ENCODE measurements at regions not wholly inside any gene's neighbourhood (a gene's known extent, or its start where the extent isn't known, plus 50 kb on each side); places are given as distances from the start of the nearest gene placed in this dataset.

DNA sequence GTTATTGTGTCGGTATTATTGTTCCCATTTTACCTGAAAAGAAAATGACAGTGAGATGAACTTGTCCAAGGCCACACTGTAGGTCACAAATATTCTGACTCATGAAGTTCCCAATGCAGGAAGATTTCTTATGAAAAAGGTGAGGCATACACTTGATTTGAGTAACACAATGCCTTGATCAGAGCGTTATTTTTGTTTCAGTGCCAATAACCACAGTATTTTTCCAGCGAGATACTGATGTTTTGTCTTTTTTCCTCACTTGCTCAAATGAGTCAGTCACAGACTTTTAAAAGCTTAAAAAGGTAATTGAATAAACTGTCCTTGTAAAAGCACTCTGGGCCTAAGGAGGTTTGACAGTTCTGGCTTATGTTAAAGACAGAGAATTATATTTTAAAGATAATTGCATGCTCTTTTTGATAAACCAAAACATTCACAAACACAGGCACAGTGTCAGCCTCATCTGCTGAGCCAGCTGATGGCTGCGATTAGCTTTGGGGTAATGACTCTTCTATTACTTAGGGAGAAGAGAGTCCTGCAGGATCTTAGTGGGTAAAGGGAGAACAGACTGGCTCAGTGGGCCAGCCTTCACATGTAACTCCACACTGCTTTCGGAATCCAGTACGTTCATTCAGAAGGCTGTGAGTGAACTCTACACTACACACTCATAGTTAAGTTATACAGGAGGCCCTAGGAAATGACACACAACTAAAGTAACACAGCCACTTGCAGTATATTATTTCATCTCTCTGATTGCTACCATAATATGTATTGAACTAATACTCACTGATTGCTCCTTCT lies 165.5 kb upstream of the CD180 start:
- no peaks in the 10 kb centered on the region for H3K36me3 ChIP-seq (ENCODE audit: insufficient read depth, low read length)
- H3K27ac ChIP-seq (ENCODE audit: low read depth, low read length) = no peak overlapping the region

GRCh38 chr5:67360047-67360446 lies 163.4 kb upstream of the CD180 start:
- peaks cover 14% of the 10 kb centered on the region for H3K4me1 ChIP-seq (ENCODE audit: insufficient read depth, low read length)
- no peaks in the 10 kb centered on the region for H3K36me3 ChIP-seq (ENCODE audit: insufficient read depth, low read length)
- H3K9ac ChIP-seq (ENCODE audit: low read length) = no peak overlapping the region
- no peak overlapping the region for H3K4me3 ChIP-seq (ENCODE audit: low read depth in 1 of 2, low read length in 2 of 2)
- no peak overlapping the region for H3K27ac ChIP-seq (ENCODE audit: low read depth, low read length)
- H3K9me3 ChIP-seq (ENCODE audit: low read length) = no peaks in the 10 kb centered on the region
- no peaks in the 10 kb centered on the region for H3K27me3 ChIP-seq (ENCODE audit: control insufficient read depth in 1 of 2, insufficient read depth in 2 of 2, low read length in 2 of 2)

More for the DNA sequence above, 165.5 kb upstream of the CD180 start:
- Histone ChIP-seq H3K9me3 (ENCODE audit: low read length) (no peaks in the 10 kb centered on the region), H3K4me1 (ENCODE audit: insufficient read depth, low read length) (peaks cover 14% of the 10 kb centered on the region), H3K4me3 (ENCODE audit: low read depth in 1 of 2, low read length in 2 of 2) (no peak overlapping the region), H3K9ac (ENCODE audit: low read length) (no peak overlapping the region), H3K27me3 (ENCODE audit: control insufficient read depth in 1 of 2, insufficient read depth in 2 of 2, low read length in 2 of 2) (no peaks in the 10 kb centered on the region)

- H3K9me3 ChIP-seq (ENCODE audit: low read length) = no peaks in the 10 kb centered on the region
- no peaks in the 10 kb centered on the region for H3K27me3 ChIP-seq (ENCODE audit: control insufficient read depth in 1 of 2, insufficient read depth in 2 of 2, low read length in 2 of 2)
- no peaks in the 10 kb centered on the region for H3K36me3 ChIP-seq (ENCODE audit: insufficient read depth, low read length)
- no peak overlapping the region for H3K4me3 ChIP-seq (ENCODE audit: low read depth in 1 of 2, low read length in 2 of 2)
- H3K9ac ChIP-seq (ENCODE audit: low read length) = no peak overlapping the region
- H3K27ac ChIP-seq (ENCODE audit: low read depth, low read length) = no peak overlapping the region
- H3K4me1 ChIP-seq (ENCODE audit: insufficient read depth, low read length) = peaks cover 8% of the 10 kb centered on the region
Observed at GRCh38 chr5:67358186-67358585, 161.6 kb upstream of the CD180 start.

DNA sequence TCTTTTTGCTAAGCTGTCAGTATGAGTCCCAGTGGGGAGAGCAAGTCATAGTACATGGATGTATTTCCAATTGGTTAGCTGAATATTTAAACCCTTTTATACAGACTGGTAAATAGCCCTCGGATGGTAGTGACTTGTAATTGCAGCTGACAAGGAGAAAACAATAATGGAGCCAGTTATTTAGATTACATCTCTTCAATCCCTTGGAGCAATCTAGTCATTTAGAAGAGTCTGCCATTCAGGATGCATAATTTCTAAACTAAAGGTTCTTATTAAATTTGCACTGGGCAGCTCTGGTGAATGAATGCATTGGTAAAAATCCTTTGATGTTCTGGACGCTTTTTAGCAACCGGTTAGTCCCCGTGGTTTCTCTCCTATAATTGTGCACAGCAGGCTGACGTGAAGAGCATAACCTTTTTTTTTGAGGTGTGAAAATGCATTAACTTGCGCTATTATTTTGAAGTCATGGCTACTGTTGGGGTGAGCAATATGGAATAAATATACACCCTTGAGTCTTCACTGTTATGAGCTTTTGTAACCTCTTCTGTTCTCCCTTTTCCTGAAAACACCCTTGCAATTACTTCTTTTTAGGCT lies 158.6 kb upstream of the CD180 start:
- H3K27me3 ChIP-seq (ENCODE audit: control insufficient read depth in 1 of 2, insufficient read depth in 2 of 2, low read length in 2 of 2) = no peaks in the 10 kb centered on the region

GRCh38 chr5:67353500-67354450 lies 157.2 kb upstream of the CD180 start:
- H3K27me3 ChIP-seq (ENCODE audit: control insufficient read depth in 1 of 2, insufficient read depth in 2 of 2, low read length in 2 of 2) = no peaks in the 10 kb centered on the region
- no peaks in the 10 kb centered on the region for H3K9me3 ChIP-seq (ENCODE audit: low read length)
- no peak overlapping the region for H3K9ac ChIP-seq (ENCODE audit: low read length)
- peaks cover 4% of the 10 kb centered on the region for H3K4me1 ChIP-seq (ENCODE audit: insufficient read depth, low read length)
- no peaks in the 10 kb centered on the region for H3K36me3 ChIP-seq (ENCODE audit: insufficient read depth, low read length)
- no peak overlapping the region for H3K27ac ChIP-seq (ENCODE audit: low read depth, low read length)
- no peak overlapping the region for H3K4me3 ChIP-seq (ENCODE audit: low read depth in 1 of 2, low read length in 2 of 2)

More for the DNA sequence above, 158.6 kb upstream of the CD180 start:
- no peaks in the 10 kb centered on the region for H3K9me3 ChIP-seq (ENCODE audit: low read length)
- H3K9ac ChIP-seq (ENCODE audit: low read length) = no peak overlapping the region
- no peak overlapping the region for H3K27ac ChIP-seq (ENCODE audit: low read depth, low read length)
- H3K36me3 ChIP-seq (ENCODE audit: insufficient read depth, low read length) = no peaks in the 10 kb centered on the region
- peaks cover 4% of the 10 kb centered on the region for H3K4me1 ChIP-seq (ENCODE audit: insufficient read depth, low read length)
- no peak overlapping the region for H3K4me3 ChIP-seq (ENCODE audit: low read depth in 1 of 2, low read length in 2 of 2)

GRCh38 chr5:67350618-67351201 lies 154.1 kb upstream of the CD180 start:
- Histone ChIP-seq H3K4me1 (ENCODE audit: insufficient read depth, low read length) (peaks cover 4% of the 10 kb centered on the region), H3K36me3 (ENCODE audit: insufficient read depth, low read length) (no peaks in the 10 kb centered on the region), H3K9me3 (ENCODE audit: low read length) (no peaks in the 10 kb centered on the region), H3K27ac (ENCODE audit: low read depth, low read length) (no peak overlapping the region), H3K27me3 (ENCODE audit: control insufficient read depth in 1 of 2, insufficient read depth in 2 of 2, low read length in 2 of 2) (no peaks in the 10 kb centered on the region), H3K9ac (ENCODE audit: low read length) (no peak overlapping the region), H3K4me3 (ENCODE audit: low read depth in 1 of 2, low read length in 2 of 2) (no peak overlapping the region)

DNA sequence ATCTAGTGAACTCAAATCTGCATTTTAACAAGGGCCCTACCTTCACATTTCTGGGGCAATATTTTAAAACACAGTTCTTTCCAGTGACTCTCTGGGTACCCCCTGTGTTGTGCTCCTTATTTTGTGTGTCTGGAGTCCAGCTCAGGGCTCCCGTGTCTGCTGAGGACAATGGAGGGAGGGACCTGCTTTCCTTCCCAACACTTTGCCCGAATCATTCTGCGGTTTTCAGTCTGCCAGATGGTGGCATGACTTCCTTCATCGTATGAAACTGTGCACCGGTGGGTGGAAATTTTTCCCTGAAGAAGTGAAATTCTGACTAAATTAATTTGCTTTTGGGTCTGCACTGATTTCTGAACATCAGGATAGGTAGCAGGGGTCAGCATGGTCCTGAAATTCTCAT lies 153.6 kb upstream of the CD180 start:
- H3K9ac ChIP-seq (ENCODE audit: low read length) = no peak overlapping the region
- peaks cover 4% of the 10 kb centered on the region for H3K4me1 ChIP-seq (ENCODE audit: insufficient read depth, low read length)
- no peaks in the 10 kb centered on the region for H3K27me3 ChIP-seq (ENCODE audit: control insufficient read depth in 1 of 2, insufficient read depth in 2 of 2, low read length in 2 of 2)
- H3K4me3 ChIP-seq (ENCODE audit: low read depth in 1 of 2, low read length in 2 of 2) = no peak overlapping the region
- H3K9me3 ChIP-seq (ENCODE audit: low read length) = no peaks in the 10 kb centered on the region
- H3K27ac ChIP-seq (ENCODE audit: low read depth, low read length) = no peak overlapping the region
- H3K36me3 ChIP-seq (ENCODE audit: insufficient read depth, low read length) = no peaks in the 10 kb centered on the region

GRCh38 chr5:67347821-67348220 lies 151.2 kb upstream of the CD180 start:
- H3K27ac ChIP-seq (ENCODE audit: low read depth, low read length) = no peak overlapping the region
- no peak overlapping the region for H3K4me3 ChIP-seq (ENCODE audit: low read depth in 1 of 2, low read length in 2 of 2)
- no peaks in the 10 kb centered on the region for H3K9me3 ChIP-seq (ENCODE audit: low read length)
- H3K9ac ChIP-seq (ENCODE audit: low read length) = no peak overlapping the region
- H3K27me3 ChIP-seq (ENCODE audit: control insufficient read depth in 1 of 2, insufficient read depth in 2 of 2, low read length in 2 of 2) = no peaks in the 10 kb centered on the region
- no peaks in the 10 kb centered on the region for H3K4me1 ChIP-seq (ENCODE audit: insufficient read depth, low read length)
- H3K36me3 ChIP-seq (ENCODE audit: insufficient read depth, low read length) = no peaks in the 10 kb centered on the region

GRCh38 chr5:67346611-67347010 lies 150.0 kb upstream of the CD180 start:
- Histone ChIP-seq H3K27ac (ENCODE audit: low read depth, low read length) (no peak overlapping the region), H3K9ac (ENCODE audit: low read length) (no peak overlapping the region), H3K4me3 (ENCODE audit: low read depth in 1 of 2, low read length in 2 of 2) (no peak overlapping the region), H3K36me3 (ENCODE audit: insufficient read depth, low read length) (no peaks in the 10 kb centered on the region), H3K4me1 (ENCODE audit: insufficient read depth, low read length) (no peaks in the 10 kb centered on the region), H3K27me3 (ENCODE audit: control insufficient read depth in 1 of 2, insufficient read depth in 2 of 2, low read length in 2 of 2) (no peaks in the 10 kb centered on the region), H3K9me3 (ENCODE audit: low read length) (no peaks in the 10 kb centered on the region)

- no peak overlapping the region for H3K27ac ChIP-seq (ENCODE audit: low read depth, low read length)
- H3K36me3 ChIP-seq (ENCODE audit: insufficient read depth, low read length) = no peaks in the 10 kb centered on the region
- no peaks in the 10 kb centered on the region for H3K9me3 ChIP-seq (ENCODE audit: low read length)
- H3K9ac ChIP-seq (ENCODE audit: low read length) = no peak overlapping the region
- H3K27me3 ChIP-seq (ENCODE audit: control insufficient read depth in 1 of 2, insufficient read depth in 2 of 2, low read length in 2 of 2) = no peaks in the 10 kb centered on the region
- no peaks in the 10 kb centered on the region for H3K4me1 ChIP-seq (ENCODE audit: insufficient read depth, low read length)
- no peak overlapping the region for H3K4me3 ChIP-seq (ENCODE audit: low read depth in 1 of 2, low read length in 2 of 2)
Observed at GRCh38 chr5:67344870-67345269, 148.3 kb upstream of the CD180 start.

DNA sequence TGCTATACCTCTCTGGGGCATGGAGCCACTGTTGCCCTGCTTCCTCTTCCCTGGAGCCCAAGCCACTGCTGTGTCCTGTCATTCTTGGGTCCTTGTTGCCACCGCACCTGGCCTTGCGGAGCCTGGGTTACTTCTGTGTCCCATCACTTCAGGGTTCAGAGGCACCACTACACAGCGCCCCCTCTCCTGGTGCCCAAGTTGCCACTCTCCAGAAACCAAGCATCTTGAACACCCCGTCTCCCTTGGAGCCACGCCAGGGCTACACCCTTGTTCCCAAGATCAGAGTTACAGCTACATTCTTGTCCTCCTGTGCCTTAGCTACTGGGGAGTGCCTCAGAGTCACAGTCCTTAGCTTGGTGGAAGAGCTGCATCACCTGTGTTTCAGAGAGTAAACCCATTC lies 147.2 kb upstream of the CD180 start:
- Histone ChIP-seq H3K4me3 (ENCODE audit: low read depth in 1 of 2, low read length in 2 of 2) (no peak overlapping the region), H3K9me3 (ENCODE audit: low read length) (no peaks in the 10 kb centered on the region), H3K9ac (ENCODE audit: low read length) (no peak overlapping the region), H3K36me3 (ENCODE audit: insufficient read depth, low read length) (no peaks in the 10 kb centered on the region), H3K4me1 (ENCODE audit: insufficient read depth, low read length) (no peaks in the 10 kb centered on the region), H3K27me3 (ENCODE audit: control insufficient read depth in 1 of 2, insufficient read depth in 2 of 2, low read length in 2 of 2) (no peaks in the 10 kb centered on the region), H3K27ac (ENCODE audit: low read depth, low read length) (no peak overlapping the region)

Data from muscle layer of colon (tissue), 2 donors.